NCI-H146 (cell line): ENCODE measurements at regions not wholly inside any gene's neighbourhood (a gene's known extent, or its start where the extent isn't known, plus 50 kb on each side); places are given as distances from the start of the nearest gene placed in this dataset.

Experiments
- DNase-seq: peaks from one replicate; lab custom pipeline; 2025; lab: John Stamatoyannopoulos, UW

- no peak for DNase-seq
These were observed 334.8 kb downstream of the MYCN start for GRCh38 chr2:16275131-16275530.

- DNase-seq, result no peak
These were observed 332.8 kb downstream of the MYCN start for GRCh38 chr2:16273111-16273510.

- DNase-seq, result no peak
These were observed 331.9 kb downstream of the MYCN start for GRCh38 chr2:16272038-16272788.

- DNase-seq, result no peak
These were observed 331.0 kb downstream of the MYCN start for GRCh38 chr2:16271231-16271896.

- DNase-seq, result no peak
These were observed 330.1 kb downstream of the MYCN start for GRCh38 chr2:16270441-16270840.

- DNase-seq, result no peak
These were observed 328.1 kb downstream of the MYCN start for GRCh38 chr2:16268301-16269000.

GRCh38 chr2:16266571-16266970 is 326.2 kb downstream of the MYCN start:
- no peak for DNase-seq

GRCh38 chr2:16264931-16265540 is 324.7 kb downstream of the MYCN start:
- DNase-seq, result no peak

- no peak for DNase-seq
These were observed 324.1 kb downstream of the MYCN start for GRCh38 chr2:16264491-16264890.

- no peak for DNase-seq
These were observed 323.0 kb downstream of the MYCN start for GRCh38 chr2:16263241-16263890.

GRCh38 chr2:16262526-16263178 is 322.3 kb downstream of the MYCN start:
- DNase-seq, result no peak

- DNase-seq, result no peak
These were observed 321.4 kb downstream of the MYCN start for GRCh38 chr2:16261791-16262190.

GRCh38 chr2:16261071-16261470 is 320.7 kb downstream of the MYCN start:
- DNase-seq, result no peak

GRCh38 chr2:16260041-16260830 is 319.9 kb downstream of the MYCN start:
- DNase-seq, result peak; percentile 4

- no peak for DNase-seq
These were observed 318.7 kb downstream of the MYCN start for GRCh38 chr2:16259010-16259409.

- DNase-seq, result no peak
These were observed 318.0 kb downstream of the MYCN start for GRCh38 chr2:16258350-16258749.

- no peak for DNase-seq
These were observed 317.1 kb downstream of the MYCN start for GRCh38 chr2:16257322-16258028.

GRCh38 chr2:16256601-16257321 is 316.4 kb downstream of the MYCN start:
- DNase-seq, result no peak

GRCh38 chr2:16255120-16255519 is 314.8 kb downstream of the MYCN start:
- no peak for DNase-seq
